Psoas muscle (tissue), 7 donors: ENCODE measurements at regions not wholly inside any gene's neighbourhood (a gene's known extent, or its start where the extent isn't known, plus 50 kb on each side); places are given as distances from the start of the nearest gene placed in this dataset.
A peak's percentile ranks its signal among the peaks of the same experiment; 100 is the strongest.

Experiments
- ATAC-seq, 4 donors: fragments of 200-7000 bp; cut with Tn5 transposase; one replicate each; pipeline ENCODE4 v1.9.1; 2020; ENCODE audit warnings: moderate library complexity in 3 of 4, mild to moderate bottlenecking in 2 of 4
- DNase-seq, 2 donors: peaks; one replicate each; pipeline ENCODE4 v3.0.0-alpha.2; 2020
- H3K27ac ChIP-seq: fragments of 200-600 bp; one replicate; pipeline ENCODE4 v1.8.0; 2022
- H3K27me3 ChIP-seq, 3 donors: fragments of 200-600 bp in 1 of 3; one replicate each; pipeline versions ENCODE4 v1.6.1 to v1.8.0; 2013 to 2022; ENCODE audit warnings: low read length in 2 of 3, mild to moderate bottlenecking in 2 of 3, moderate library complexity in 1 of 3; ENCODE audit not compliant: insufficient read depth in 3 of 3
- H3K36me3 ChIP-seq, 2 donors: fragments of 200-600 bp in 1 of 2; one replicate each; pipeline versions ENCODE4 v1.6.1 to v1.8.0; 2013 to 2022; ENCODE audit warnings: low read depth in 1 of 2, mild to moderate bottlenecking in 1 of 2, moderate library complexity in 1 of 2; ENCODE audit not compliant: insufficient read depth in 1 of 2
- H3K4me1 ChIP-seq: fragments of 200-600 bp; one replicate; pipeline ENCODE4 v1.8.0; 2022
- H3K4me3 ChIP-seq: fragments of 200-600 bp; one replicate; pipeline ENCODE4 v1.8.0; 2022; ENCODE audit warnings: mild to moderate bottlenecking
- H3K9me3 ChIP-seq: fragments of 200-600 bp; one replicate; pipeline ENCODE4 v1.8.0; 2022
- CTCF ChIP-seq: fragments of 200-600 bp; IDR thresholded peaks from one replicate; pipeline ENCODE4 v1.8.0; 2022; ENCODE audit warnings: antibody characterized with exemption
- WGBS, 3 donors: extraction: QIAGEN DNeasy Blood & Tissue Kit; methylation state at CpG; one replicate each; pipeline versions ENCODE4 v1.1.6 to v1.1.7; 2013; 5-methylcytosine and 5-hydroxymethylcytosine counted together
- intact Hi-C, 2 donors: fragments of 100-400 bp; cut with DNase I; formaldehyde crosslinking; loops; one replicate each; pipeline versions ENCODE4 v1.11.0 to v1.14.2; 2022
- donor health status: healthy with polysubstance abuse.
- donor health status: DM: no; HTN: no; CAD: no; lungs with moderate emphysema.
- donor health status: Bipolar disorder and iron deficiency.
- donor health status: healthy.
- donor health status: DM: yes; HTN: yes; CAD: no.
- donor health status: DM: no; HTN: no; CAD: no.
- donor health status: DM: yes; HTN: yes; CAD: no.

- Histone ChIP-seq H3K27ac (no peak overlapping the region), H3K9me3 (no peaks in the 10 kb centered on the region), H3K27me3 (no peaks in the 10 kb centered on the region), H3K36me3 (no peaks in the 10 kb centered on the region), H3K4me1 (no peaks in the 10 kb centered on the region), H3K4me3 (no peak overlapping the region)
- peak; percentile 43 for TF ChIP-seq CTCF
- DNase-seq (no peak), ATAC-seq (peak in 2 of 4 donors; percentile 40 to 62)
- intact Hi-C loops = loop anchor here in 1 of 2 donors (5.0 to 10.0 kb wide), 2 partner anchors 412 to 564 kb away; no protein-coding TSS in a partner anchor
- WGBS, 3 donors = 70 to 81% (median 78%) methylated on average over 1 of the region's 1 CpG
Observed at GRCh38 chr1:118716775-118717174, 271.4 kb downstream of the TBX15 start.

DNA sequence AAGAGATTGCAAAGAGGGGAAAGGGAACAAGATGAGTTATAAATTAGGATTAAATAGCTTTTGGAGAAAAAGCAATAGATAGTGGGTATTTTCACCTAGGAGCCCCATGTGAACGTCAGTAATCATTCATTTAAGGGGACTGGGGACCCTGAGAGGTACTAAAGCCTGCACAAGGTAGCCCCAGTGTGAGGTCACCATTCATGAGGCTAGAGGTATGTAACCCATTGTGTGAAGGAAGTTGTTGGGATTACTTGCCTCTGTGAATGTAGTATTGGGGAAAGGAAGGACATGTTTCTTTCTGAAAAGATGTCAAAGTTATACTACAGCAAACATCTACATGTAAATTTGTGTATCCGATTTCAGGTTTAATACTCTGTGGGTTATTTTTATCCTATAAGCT lies 276.8 kb downstream of the TBX15 start:
- intact Hi-C loops = loop anchor here in 1 of 2 donors (5.0 to 10.0 kb wide), 2 partner anchors 407 to 489 kb away; no protein-coding TSS in a partner anchor
- no peaks in the 10 kb centered on the region for H3K9me3 ChIP-seq
- no peaks in the 10 kb centered on the region for H3K4me1 ChIP-seq
- DNase-seq = no peak
- no peaks in the 10 kb centered on the region for H3K27me3 ChIP-seq
- H3K4me3 ChIP-seq = no peak overlapping the region
- H3K27ac ChIP-seq = no peak overlapping the region
- TF ChIP-seq CTCF = no peak
- no peaks in the 10 kb centered on the region for H3K36me3 ChIP-seq
- no peak for ATAC-seq
- 62 to 75% (median 70%) methylated on average over 2 of the region's 2 CpGs for WGBS, 3 donors

DNA sequence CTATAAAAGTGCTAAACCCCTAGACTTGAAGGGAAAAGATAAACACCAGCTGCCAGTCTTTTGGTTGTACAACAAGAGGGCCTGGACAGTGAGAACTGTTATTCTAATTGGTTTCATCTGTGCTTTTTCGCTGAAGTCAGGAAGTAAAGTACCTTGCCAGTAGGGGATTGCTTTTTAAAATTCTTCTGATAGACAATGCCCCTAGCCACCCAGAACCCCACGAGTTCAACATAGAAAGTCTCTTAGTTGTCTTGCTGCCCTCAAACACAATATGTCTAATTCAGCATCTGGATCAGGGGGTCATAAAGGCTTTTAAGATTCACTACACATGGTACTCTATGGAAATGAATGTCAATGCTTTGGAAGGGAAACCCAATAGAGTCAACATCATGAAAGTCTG lies 289.2 kb downstream of the TBX15 start:
- no peaks in the 10 kb centered on the region for H3K36me3 ChIP-seq
- H3K27me3 ChIP-seq = no peaks in the 10 kb centered on the region
- no peak for TF ChIP-seq CTCF
- H3K27ac ChIP-seq = no peak overlapping the region
- WGBS, 3 donors = 63 to 70% (median 66%) methylated on average over 2 of the region's 2 CpGs
- no peaks in the 10 kb centered on the region for H3K4me1 ChIP-seq
- no peaks in the 10 kb centered on the region for H3K9me3 ChIP-seq
- no peak for ATAC-seq
- no peak overlapping the region for H3K4me3 ChIP-seq
- intact Hi-C loops = no loop called here
- DNase-seq = no peak

DNA sequence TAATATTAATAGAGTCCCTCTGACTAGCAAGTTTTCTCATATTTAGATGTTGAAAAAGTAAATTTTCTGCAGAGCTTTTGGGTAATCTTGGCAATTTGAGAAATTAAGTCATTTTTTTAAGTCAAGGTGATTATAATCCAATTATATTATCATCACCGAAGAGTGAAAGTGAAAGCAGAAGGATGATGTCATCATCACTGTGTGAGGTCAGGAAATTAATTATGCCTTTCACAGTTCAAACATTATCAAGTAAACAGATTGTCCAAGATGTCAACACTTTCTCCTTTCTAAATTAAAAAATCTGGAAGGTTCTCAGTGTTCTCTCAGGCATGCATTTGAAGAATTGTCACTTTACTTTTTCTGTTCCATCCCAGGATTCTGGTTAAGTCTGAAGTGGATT lies 296.0 kb downstream of the TBX15 start:
- DNase-seq (no peak), ATAC-seq (no peak)
- TF ChIP-seq CTCF = no peak
- WGBS, 3 donors = 36 to 66% (median 45%) methylated on average over 1 of the region's 1 CpG
- Histone ChIP-seq H3K4me3 (no peak overlapping the region), H3K36me3 (no peaks in the 10 kb centered on the region), H3K4me1 (no peaks in the 10 kb centered on the region), H3K9me3 (no peaks in the 10 kb centered on the region), H3K27me3 (no peaks in the 10 kb centered on the region), H3K27ac (no peak overlapping the region)
- intact Hi-C loops = no loop called here

- intact Hi-C loops = no loop called here
- ATAC-seq = no peak
- no peaks in the 10 kb centered on the region for H3K4me1 ChIP-seq
- H3K36me3 ChIP-seq = no peaks in the 10 kb centered on the region
- H3K4me3 ChIP-seq = no peak overlapping the region
- no peak for TF ChIP-seq CTCF
- no peaks in the 10 kb centered on the region for H3K9me3 ChIP-seq
- H3K27ac ChIP-seq = no peak overlapping the region
- DNase-seq = no peak
- WGBS, 3 donors = 49 to 74% (median 69%) methylated on average over 2 of the region's 2 CpGs
- no peaks in the 10 kb centered on the region for H3K27me3 ChIP-seq
Observed at GRCh38 chr1:118688891-118689290, 299.3 kb downstream of the TBX15 start.
